ENCODE measurements at regions not wholly inside any gene's neighbourhood (a gene's known extent, or its start where the extent isn't known, plus 50 kb on each side); places are given as distances from the start of the nearest gene placed in this dataset.

DNA sequence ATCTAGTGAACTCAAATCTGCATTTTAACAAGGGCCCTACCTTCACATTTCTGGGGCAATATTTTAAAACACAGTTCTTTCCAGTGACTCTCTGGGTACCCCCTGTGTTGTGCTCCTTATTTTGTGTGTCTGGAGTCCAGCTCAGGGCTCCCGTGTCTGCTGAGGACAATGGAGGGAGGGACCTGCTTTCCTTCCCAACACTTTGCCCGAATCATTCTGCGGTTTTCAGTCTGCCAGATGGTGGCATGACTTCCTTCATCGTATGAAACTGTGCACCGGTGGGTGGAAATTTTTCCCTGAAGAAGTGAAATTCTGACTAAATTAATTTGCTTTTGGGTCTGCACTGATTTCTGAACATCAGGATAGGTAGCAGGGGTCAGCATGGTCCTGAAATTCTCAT is 153.6 kb upstream of the CD180 start:
- WGBS (ENCODE audit: extremely low coverage, insufficient coverage, insufficient read length): no CpG with 5 or more reads among the region's 5 CpGs
- Histone ChIP-seq H3K79me1 (ENCODE audit: low read length) (no peaks in the 10 kb centered on the region), H3K4me3 (ENCODE audit: low read depth, low read length) (no peak overlapping the region), H3K9ac (ENCODE audit: low read length) (no peak overlapping the region), H3K4ac (ENCODE audit: low read depth, low read length) (no peak overlapping the region), H2AK5ac (ENCODE audit: low read length) (no peak overlapping the region), H3K23ac (ENCODE audit: low read length) (no peak overlapping the region), H3K27ac (ENCODE audit: low read depth, low read length) (no peak overlapping the region), H3K18ac (ENCODE audit: low read length) (no peak overlapping the region), H3K36me3 (ENCODE audit: control insufficient read depth in 1 of 2, insufficient read depth in 2 of 2, low read length in 2 of 2) (no peaks in the 10 kb centered on the region), H3K4me1 (ENCODE audit: control insufficient read depth in 1 of 2, insufficient read depth in 2 of 2, low read length in 2 of 2) (no peaks in the 10 kb centered on the region), H3K27me3 (ENCODE audit: insufficient read depth, low read length) (no peaks in the 10 kb centered on the region), H3K79me2 (ENCODE audit: control insufficient read depth, insufficient read depth, low read length, poor library complexity) (no peaks in the 10 kb centered on the region), H4K91ac (ENCODE audit: low read depth, low read length) (no peak overlapping the region), H2BK5ac (ENCODE audit: low read depth, low read length, poor library complexity) (no peak overlapping the region), H2BK12ac (ENCODE audit: low read length) (no peak overlapping the region), H3K4me2 (ENCODE audit: low read length) (no peak overlapping the region), H2AFZ (ENCODE audit: insufficient read depth, low read length, poor library complexity) (no peak overlapping the region), H4K8ac (ENCODE audit: low read depth, low read length) (no peak overlapping the region), H3K14ac (ENCODE audit: low read length) (no peak overlapping the region), H2BK120ac (ENCODE audit: insufficient read depth, low read length, poor library complexity) (no peak overlapping the region), H3K9me3 (ENCODE audit: insufficient read depth, low read depth, low read length) (no peaks in the 10 kb centered on the region), H4K12ac (ENCODE audit: low read depth, low read length) (no peak overlapping the region)
- no peak for DNase-seq

DNA sequence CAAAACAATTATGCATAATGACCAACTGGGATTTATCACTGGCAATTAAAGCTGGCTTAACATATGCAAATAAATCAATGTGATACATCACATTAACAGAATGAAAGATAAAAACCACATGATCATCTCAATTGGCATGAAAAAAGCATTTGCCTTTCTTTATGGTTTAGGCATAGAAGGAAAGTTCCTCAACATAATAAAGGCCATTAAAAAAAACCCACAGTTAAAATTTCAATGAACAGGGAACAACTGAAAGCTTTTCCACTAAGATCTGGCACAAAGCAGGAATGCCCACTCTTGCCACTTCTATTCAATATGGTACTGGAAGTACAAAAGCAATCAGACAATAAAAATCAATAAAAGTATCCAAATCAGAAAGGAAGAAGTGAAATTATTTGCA is 151.2 kb upstream of the CD180 start:
- Histone ChIP-seq H3K79me1 (ENCODE audit: low read length) (no peaks in the 10 kb centered on the region), H4K8ac (ENCODE audit: low read depth, low read length) (no peak overlapping the region), H3K4me3 (ENCODE audit: low read depth, low read length) (no peak overlapping the region), H2BK5ac (ENCODE audit: low read depth, low read length, poor library complexity) (no peak overlapping the region), H3K9me3 (ENCODE audit: insufficient read depth, low read depth, low read length) (peaks cover 2% of the 10 kb centered on the region), H3K27me3 (ENCODE audit: insufficient read depth, low read length) (no peaks in the 10 kb centered on the region), H2AK5ac (ENCODE audit: low read length) (no peak overlapping the region), H3K9ac (ENCODE audit: low read length) (no peak overlapping the region), H4K91ac (ENCODE audit: low read depth, low read length) (no peak overlapping the region), H2AFZ (ENCODE audit: insufficient read depth, low read length, poor library complexity) (no peak overlapping the region), H3K36me3 (ENCODE audit: control insufficient read depth in 1 of 2, insufficient read depth in 2 of 2, low read length in 2 of 2) (no peaks in the 10 kb centered on the region), H4K12ac (ENCODE audit: low read depth, low read length) (no peak overlapping the region), H2BK12ac (ENCODE audit: low read length) (no peak overlapping the region), H3K4me2 (ENCODE audit: low read length) (no peak overlapping the region), H3K23ac (ENCODE audit: low read length) (no peak overlapping the region), H3K4ac (ENCODE audit: low read depth, low read length) (no peak overlapping the region), H3K79me2 (ENCODE audit: control insufficient read depth, insufficient read depth, low read length, poor library complexity) (no peaks in the 10 kb centered on the region), H3K4me1 (ENCODE audit: control insufficient read depth in 1 of 2, insufficient read depth in 2 of 2, low read length in 2 of 2) (no peaks in the 10 kb centered on the region), H2BK120ac (ENCODE audit: insufficient read depth, low read length, poor library complexity) (no peak overlapping the region), H3K14ac (ENCODE audit: low read length) (no peak overlapping the region), H3K18ac (ENCODE audit: low read length) (no peak overlapping the region), H3K27ac (ENCODE audit: low read depth, low read length) (no peak overlapping the region)
- no peak for DNase-seq

DNA sequence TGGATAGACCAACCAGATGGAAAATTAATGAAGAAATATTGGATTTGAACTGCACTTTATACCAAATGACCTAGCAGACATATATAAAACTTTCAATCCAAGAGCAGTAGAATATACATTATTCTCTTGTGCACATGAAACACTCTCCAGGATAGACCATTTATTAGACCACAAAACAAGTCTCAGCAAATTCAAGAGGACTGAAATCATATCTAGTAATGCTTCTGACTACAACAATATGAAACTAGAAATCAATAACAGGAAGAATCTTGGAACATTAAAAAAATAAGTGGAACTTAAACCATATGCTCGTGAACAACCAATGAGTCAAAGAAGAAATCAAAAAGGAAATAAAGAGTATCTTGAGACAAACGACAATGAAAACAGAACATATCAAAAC is 150.0 kb upstream of the CD180 start:
- Histone ChIP-seq H3K4me3 (ENCODE audit: low read depth, low read length) (no peak overlapping the region), H3K9me3 (ENCODE audit: insufficient read depth, low read depth, low read length) (peaks cover 2% of the 10 kb centered on the region), H3K79me1 (ENCODE audit: low read length) (no peaks in the 10 kb centered on the region), H3K9ac (ENCODE audit: low read length) (no peak overlapping the region), H3K23ac (ENCODE audit: low read length) (no peak overlapping the region), H3K4me2 (ENCODE audit: low read length) (no peak overlapping the region), H4K91ac (ENCODE audit: low read depth, low read length) (no peak overlapping the region), H2AK5ac (ENCODE audit: low read length) (no peak overlapping the region), H3K36me3 (ENCODE audit: control insufficient read depth in 1 of 2, insufficient read depth in 2 of 2, low read length in 2 of 2) (no peaks in the 10 kb centered on the region), H4K12ac (ENCODE audit: low read depth, low read length) (no peak overlapping the region), H4K8ac (ENCODE audit: low read depth, low read length) (no peak overlapping the region), H3K14ac (ENCODE audit: low read length) (no peak overlapping the region), H3K27ac (ENCODE audit: low read depth, low read length) (no peak overlapping the region), H2BK5ac (ENCODE audit: low read depth, low read length, poor library complexity) (no peak overlapping the region), H2BK120ac (ENCODE audit: insufficient read depth, low read length, poor library complexity) (no peak overlapping the region), H3K27me3 (ENCODE audit: insufficient read depth, low read length) (no peaks in the 10 kb centered on the region), H2AFZ (ENCODE audit: insufficient read depth, low read length, poor library complexity) (no peak overlapping the region), H3K18ac (ENCODE audit: low read length) (no peak overlapping the region), H3K4me1 (ENCODE audit: control insufficient read depth in 1 of 2, insufficient read depth in 2 of 2, low read length in 2 of 2) (no peaks in the 10 kb centered on the region), H3K79me2 (ENCODE audit: control insufficient read depth, insufficient read depth, low read length, poor library complexity) (no peaks in the 10 kb centered on the region), H3K4ac (ENCODE audit: low read depth, low read length) (no peak overlapping the region), H2BK12ac (ENCODE audit: low read length) (no peak overlapping the region)
- no peak for DNase-seq
- WGBS (ENCODE audit: extremely low coverage, insufficient coverage, insufficient read length): no CpG with 5 or more reads among the region's 2 CpGs

DNA sequence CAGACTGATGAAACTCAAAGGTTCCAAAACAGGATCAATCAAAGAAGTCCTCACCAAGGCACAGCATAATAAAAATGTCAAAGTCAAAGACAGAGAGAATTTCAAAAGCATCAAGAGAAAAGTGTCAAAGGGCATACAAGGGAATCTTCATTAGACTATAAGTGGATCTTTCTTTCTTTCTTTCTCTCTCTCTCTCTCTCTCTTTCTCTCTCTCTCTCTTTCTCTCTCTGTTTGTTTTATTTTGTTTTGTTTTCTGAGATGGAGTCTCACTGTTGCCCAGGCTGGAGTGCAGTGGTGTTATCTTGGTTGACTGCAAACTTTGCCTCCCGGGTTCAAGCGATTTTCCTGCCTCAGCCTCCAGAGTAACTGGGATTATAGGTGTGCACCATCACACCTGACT is 148.3 kb upstream of the CD180 start:
- Histone ChIP-seq H3K4me1 (ENCODE audit: control insufficient read depth in 1 of 2, insufficient read depth in 2 of 2, low read length in 2 of 2) (no peaks in the 10 kb centered on the region), H4K91ac (ENCODE audit: low read depth, low read length) (no peak overlapping the region), H3K4me2 (ENCODE audit: low read length) (no peak overlapping the region), H4K8ac (ENCODE audit: low read depth, low read length) (no peak overlapping the region), H3K4ac (ENCODE audit: low read depth, low read length) (no peak overlapping the region), H2AFZ (ENCODE audit: insufficient read depth, low read length, poor library complexity) (no peak overlapping the region), H2BK12ac (ENCODE audit: low read length) (no peak overlapping the region), H3K23ac (ENCODE audit: low read length) (no peak overlapping the region), H3K36me3 (ENCODE audit: control insufficient read depth in 1 of 2, insufficient read depth in 2 of 2, low read length in 2 of 2) (no peaks in the 10 kb centered on the region), H2AK5ac (ENCODE audit: low read length) (no peak overlapping the region), H3K18ac (ENCODE audit: low read length) (no peak overlapping the region), H3K27ac (ENCODE audit: low read depth, low read length) (no peak overlapping the region), H4K12ac (ENCODE audit: low read depth, low read length) (no peak overlapping the region), H3K27me3 (ENCODE audit: insufficient read depth, low read length) (no peaks in the 10 kb centered on the region), H2BK120ac (ENCODE audit: insufficient read depth, low read length, poor library complexity) (no peak overlapping the region), H3K9me3 (ENCODE audit: insufficient read depth, low read depth, low read length) (peaks cover 2% of the 10 kb centered on the region), H3K9ac (ENCODE audit: low read length) (no peak overlapping the region), H3K4me3 (ENCODE audit: low read depth, low read length) (no peak overlapping the region), H2BK5ac (ENCODE audit: low read depth, low read length, poor library complexity) (no peak overlapping the region), H3K14ac (ENCODE audit: low read length) (no peak overlapping the region), H3K79me2 (ENCODE audit: control insufficient read depth, insufficient read depth, low read length, poor library complexity) (no peaks in the 10 kb centered on the region), H3K79me1 (ENCODE audit: low read length) (no peaks in the 10 kb centered on the region)
- DNase-seq: no peak
- WGBS (ENCODE audit: extremely low coverage, insufficient coverage, insufficient read length): no CpG with 5 or more reads among the region's 2 CpGs

DNA sequence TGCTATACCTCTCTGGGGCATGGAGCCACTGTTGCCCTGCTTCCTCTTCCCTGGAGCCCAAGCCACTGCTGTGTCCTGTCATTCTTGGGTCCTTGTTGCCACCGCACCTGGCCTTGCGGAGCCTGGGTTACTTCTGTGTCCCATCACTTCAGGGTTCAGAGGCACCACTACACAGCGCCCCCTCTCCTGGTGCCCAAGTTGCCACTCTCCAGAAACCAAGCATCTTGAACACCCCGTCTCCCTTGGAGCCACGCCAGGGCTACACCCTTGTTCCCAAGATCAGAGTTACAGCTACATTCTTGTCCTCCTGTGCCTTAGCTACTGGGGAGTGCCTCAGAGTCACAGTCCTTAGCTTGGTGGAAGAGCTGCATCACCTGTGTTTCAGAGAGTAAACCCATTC is 147.2 kb upstream of the CD180 start:
- Histone ChIP-seq H4K8ac (ENCODE audit: low read depth, low read length) (no peak overlapping the region), H4K91ac (ENCODE audit: low read depth, low read length) (no peak overlapping the region), H3K9ac (ENCODE audit: low read length) (no peak overlapping the region), H3K4me2 (ENCODE audit: low read length) (no peak overlapping the region), H3K4me3 (ENCODE audit: low read depth, low read length) (no peak overlapping the region), H3K4ac (ENCODE audit: low read depth, low read length) (no peak overlapping the region), H3K27ac (ENCODE audit: low read depth, low read length) (no peak overlapping the region), H3K79me2 (ENCODE audit: control insufficient read depth, insufficient read depth, low read length, poor library complexity) (no peaks in the 10 kb centered on the region), H2BK5ac (ENCODE audit: low read depth, low read length, poor library complexity) (no peak overlapping the region), H2BK120ac (ENCODE audit: insufficient read depth, low read length, poor library complexity) (no peak overlapping the region), H2BK12ac (ENCODE audit: low read length) (no peak overlapping the region), H3K18ac (ENCODE audit: low read length) (no peak overlapping the region), H3K36me3 (ENCODE audit: control insufficient read depth in 1 of 2, insufficient read depth in 2 of 2, low read length in 2 of 2) (no peaks in the 10 kb centered on the region), H2AFZ (ENCODE audit: insufficient read depth, low read length, poor library complexity) (no peak overlapping the region), H3K27me3 (ENCODE audit: insufficient read depth, low read length) (no peaks in the 10 kb centered on the region), H2AK5ac (ENCODE audit: low read length) (no peak overlapping the region), H4K12ac (ENCODE audit: low read depth, low read length) (no peak overlapping the region), H3K9me3 (ENCODE audit: insufficient read depth, low read depth, low read length) (peaks cover 2% of the 10 kb centered on the region), H3K23ac (ENCODE audit: low read length) (no peak overlapping the region), H3K4me1 (ENCODE audit: control insufficient read depth in 1 of 2, insufficient read depth in 2 of 2, low read length in 2 of 2) (no peaks in the 10 kb centered on the region), H3K79me1 (ENCODE audit: low read length) (no peaks in the 10 kb centered on the region), H3K14ac (ENCODE audit: low read length) (no peak overlapping the region)
- WGBS (ENCODE audit: extremely low coverage, insufficient coverage, insufficient read length): no CpG with 5 or more reads among the region's 5 CpGs
- DNase-seq: no peak
